ENCODE measurements at regions not wholly inside any gene's neighbourhood (a gene's known extent, or its start where the extent isn't known, plus 50 kb on each side); places are given as distances from the start of the nearest gene placed in this dataset.

GRCh38 chr3:117068301-117068700, 358.7 kb downstream of the TUSC7 start:
- TF ChIP-seq CTCF (IDR thresholded peaks at IDR 0.05): no peak
- no peak for TF ChIP-seq POLR2AphosphoS5 (IDR thresholded peaks at IDR 0.05; ENCODE audit: insufficient read depth in 1 of 2, low read depth in 1 of 2)
- no peak for TF ChIP-seq POLR2A (IDR thresholded peaks at IDR 0.05)
